H1 (cell line): ENCODE measurements at regions not wholly inside any gene's neighbourhood (a gene's known extent, or its start where the extent isn't known, plus 50 kb on each side); places are given as distances from the start of the nearest gene placed in this dataset.

Experiments
- CTCF ChIA-PET: fragments of 300-600 bp; sonication (Branson Sonifier 250); formaldehyde crosslinking; loops from one replicate; lab custom pipeline; 2021; ENCODE audit not compliant: partially characterized antibody; lab: Charles Lee
- POLR2A ChIA-PET: fragments of 300-600 bp; sonication (Branson Sonifier 250); formaldehyde crosslinking; loops from one replicate; lab custom pipeline; 2021; ENCODE audit warnings: inconsistent platforms; ENCODE audit not compliant: partially characterized antibody; lab: Charles Lee
- DNase-seq, 2 experiments: peaks; one replicate each; pipeline versions ENCODE4 v3.0.0 to v3.0.0-alpha.2; 2010 to 2022; ENCODE audit warnings: low spot score in 2 of 2, low read depth in 1 of 2, mixed read lengths in 1 of 2
- FAIRE-seq: peaks from 2 replicates; lab custom pipeline; 2011; peaks lifted over from hg19 to GRCh38; lab: Jason Lieb, UNC
- H2AFZ ChIP-seq: 2 replicates; pipeline ENCODE4 v1.8.1; 2012; ENCODE audit warnings: low read length, inconsistent platforms
- H2AK5ac ChIP-seq: 2 replicates; pipeline ENCODE4 v1.6.1; 2013; ENCODE audit warnings: low read depth, low read length
- H2BK120ac ChIP-seq: replicated peaks from 2 replicates; pipeline ENCODE3; 2013; ENCODE audit warnings: low read depth, low read length, inconsistent platforms
- H2BK12ac ChIP-seq: 2 replicates; pipeline ENCODE4 v1.6.1; 2013; ENCODE audit warnings: low read depth, low read length
- H2BK15ac ChIP-seq: 2 replicates; pipeline ENCODE4 v1.6.1; 2013; ENCODE audit warnings: low read length
- H2BK20ac ChIP-seq: 2 replicates; pipeline ENCODE4 v1.6.1; 2013; ENCODE audit warnings: low read length
- H2BK5ac ChIP-seq: 2 replicates; pipeline ENCODE4 v1.6.1; 2013; ENCODE audit warnings: low read depth, low read length
- H3K14ac ChIP-seq: 2 replicates; pipeline ENCODE4 v1.6.1; 2013; ENCODE audit warnings: inconsistent platforms; ENCODE audit not compliant: insufficient read length
- H3K18ac ChIP-seq: 2 replicates; pipeline ENCODE4 v1.6.1; 2013; ENCODE audit warnings: low read length; ENCODE audit errors: extremely low read depth
- H3K23ac ChIP-seq: 2 replicates; pipeline ENCODE4 v1.6.1; 2013; ENCODE audit warnings: inconsistent platforms; ENCODE audit not compliant: insufficient read length
- H3K23me2 ChIP-seq: 2 replicates; pipeline ENCODE4 v1.6.1; 2013; ENCODE audit warnings: low read depth, low read length
- H3K27ac ChIP-seq: 2 replicates; pipeline ENCODE4 v1.6.1; 2011; ENCODE audit warnings: low read depth, low read length, inconsistent platforms
- H3K27me3 ChIP-seq, 4 experiments: replicated peaks in 1 of 4; 1 replicate in 1 of 4; 2 replicates in 3 of 4; pipeline versions ENCODE4 v1.6.1 to v1.8.1; 2011 to 2013; ENCODE audit warnings: low read length in 3 of 4, mild to moderate bottlenecking in 3 of 4, inconsistent platforms in 2 of 4, mixed read lengths in 2 of 4, moderate library complexity in 1 of 4; ENCODE audit not compliant: control insufficient read depth in 3 of 4, insufficient read depth in 3 of 4; ENCODE audit errors: extremely low read depth in 1 of 4
- H3K36me3 ChIP-seq, 4 experiments: 2 replicates each; pipeline versions ENCODE4 v1.6.1 to v1.8.1; 2011 to 2013; ENCODE audit warnings: mild to moderate bottlenecking in 4 of 4, low read length in 3 of 4, moderate library complexity in 2 of 4, control low read depth in 1 of 4, inconsistent platforms in 1 of 4; ENCODE audit not compliant: insufficient read depth in 4 of 4, control insufficient read depth in 2 of 4
- H3K4ac ChIP-seq: replicated peaks from 2 replicates; pipeline ENCODE3; 2013; ENCODE audit warnings: low read length, low read depth, mixed read lengths, inconsistent platforms; ENCODE audit not compliant: insufficient read length
- H3K4me1 ChIP-seq, 4 experiments: replicated peaks in 1 of 4; 1 replicate in 1 of 4; 2 replicates in 3 of 4; pipeline versions ENCODE4 v1.6.1 to v1.8.1; 2011 to 2013; ENCODE audit warnings: low read length in 3 of 4, inconsistent platforms in 2 of 4, mixed read lengths in 1 of 4; ENCODE audit not compliant: insufficient read depth in 4 of 4, control insufficient read depth in 3 of 4
- H3K4me2 ChIP-seq, 2 experiments: 2 replicates each; pipeline versions ENCODE4 v1.6.1 to v1.8.1; 2011 to 2013; ENCODE audit warnings: low read depth in 2 of 2, low read length in 2 of 2, control low read depth in 1 of 2, inconsistent platforms in 1 of 2, mild to moderate bottlenecking in 1 of 2; ENCODE audit not compliant: insufficient read depth in 1 of 2
- H3K4me3 ChIP-seq, 4 experiments: fragments of 200-600, 300-600 bp in 1 of 4; sonication (generic), shearing (Covaris generic), sonication (Bioruptor Twin) in 1 of 4; 2 replicates each; pipeline versions ENCODE4 v1.5.1 to v1.8.1; 2011 to 2016; ENCODE audit warnings: low read length in 4 of 4, low read depth in 3 of 4, control low read depth in 2 of 4, inconsistent platforms in 2 of 4, mild to moderate bottlenecking in 2 of 4, mixed read lengths in 1 of 4, moderate library complexity in 1 of 4; ENCODE audit not compliant: insufficient read depth in 2 of 4; ENCODE audit errors: extremely low read depth in 1 of 4
- H3K56ac ChIP-seq: replicated peaks from 2 replicates; pipeline ENCODE3; 2013; ENCODE audit warnings: low read depth, mild to moderate bottlenecking, mixed read lengths, low read length, inconsistent platforms; ENCODE audit not compliant: insufficient read length
- H3K79me1 ChIP-seq: 2 replicates; pipeline ENCODE4 v1.6.1; 2013; ENCODE audit warnings: low read depth, low read length, control low read depth
- H3K79me2 ChIP-seq, 2 experiments: 2 replicates each; pipeline versions ENCODE4 v1.6.1 to v1.8.1; 2012 to 2013; ENCODE audit warnings: low read length in 2 of 2, mild to moderate bottlenecking in 2 of 2, inconsistent platforms in 1 of 2; ENCODE audit not compliant: insufficient read depth in 2 of 2, control insufficient read depth in 1 of 2
- H3K9ac ChIP-seq, 4 experiments: replicated peaks in 1 of 4; 1 replicate in 1 of 4; 2 replicates in 3 of 4; pipeline versions ENCODE4 v1.6.1 to v1.8.1; 2011 to 2013; ENCODE audit warnings: low read depth in 3 of 4, low read length in 3 of 4, control low read depth in 2 of 4, mild to moderate bottlenecking in 2 of 4, moderate library complexity in 2 of 4, inconsistent platforms in 1 of 4; ENCODE audit errors: extremely low read depth in 1 of 4
- H3K9me3 ChIP-seq, 2 experiments: 2 replicates each; pipeline versions ENCODE4 v1.6.1 to v1.8.1; 2012 to 2013; ENCODE audit warnings: mild to moderate bottlenecking in 2 of 2, moderate library complexity in 2 of 2, control low read depth in 1 of 2, inconsistent platforms in 1 of 2, low read depth in 1 of 2, low read length in 1 of 2, mixed read lengths in 1 of 2; ENCODE audit not compliant: insufficient read depth in 2 of 2
- H4K20me1 ChIP-seq, 2 experiments: replicated peaks in 1 of 2; 2 replicates each; pipeline versions ENCODE3 to v1.8.1; 2011 to 2013; ENCODE audit warnings: inconsistent platforms in 2 of 2, low read length in 2 of 2, mild to moderate bottlenecking in 1 of 2; ENCODE audit not compliant: insufficient read depth in 2 of 2, control insufficient read depth in 1 of 2
- H4K5ac ChIP-seq: 2 replicates; pipeline ENCODE4 v1.6.1; 2013; ENCODE audit warnings: low read length, low read depth, mixed read lengths, inconsistent platforms; ENCODE audit not compliant: insufficient read length
- H4K8ac ChIP-seq: 2 replicates; pipeline ENCODE4 v1.8.0; 2013; ENCODE audit warnings: mild to moderate bottlenecking, moderate library complexity, low read length, inconsistent platforms; ENCODE audit not compliant: insufficient read depth; ENCODE audit errors: extremely low read depth
- H4K91ac ChIP-seq: replicated peaks from 2 replicates; pipeline ENCODE3; 2013; ENCODE audit warnings: low read length, mixed read lengths, inconsistent platforms; ENCODE audit not compliant: insufficient read length
- CBX5 ChIP-seq: fragments of 300-800, 300-1000 bp; sonication (generic); IDR thresholded peaks from 2 replicates; pipeline ENCODE4 v1.7.1; 2016; ENCODE audit warnings: antibody characterized with exemption, low read length, low read depth
- CHD1 ChIP-seq: IDR thresholded peaks from 2 replicates; pipeline ENCODE4 v1.6.1; 2012; ENCODE audit warnings: low read depth, low read length, improper control_type of control experiment
- CHD2 ChIP-seq: IDR thresholded peaks from 2 replicates; pipeline ENCODE4 v1.6.1; 2012; ENCODE audit warnings: low read length, improper control_type of control experiment
- NANOG ChIP-seq: IDR thresholded peaks from 2 replicates; pipeline ENCODE4 v1.6.1; 2011; ENCODE audit warnings: low read length, low read depth, mild to moderate bottlenecking, inconsistent platforms; ENCODE audit not compliant: insufficient read depth, poor library complexity, severe bottlenecking
- SIX5 ChIP-seq: IDR thresholded peaks from 2 replicates; pipeline ENCODE4 v1.6.1; 2011; ENCODE audit warnings: mild to moderate bottlenecking, low read depth, low read length
- SP1 ChIP-seq: IDR thresholded peaks from 2 replicates; pipeline ENCODE4 v1.6.1; 2011; ENCODE audit warnings: low read depth, low read length
- SP2 ChIP-seq: IDR thresholded peaks from 2 replicates; pipeline ENCODE4 v1.6.1; 2012; ENCODE audit warnings: mild to moderate bottlenecking, low read length, inconsistent platforms
- TAF1 ChIP-seq: IDR thresholded peaks from 2 replicates; pipeline ENCODE4 v1.6.1; 2011; ENCODE audit warnings: mild to moderate bottlenecking, low read depth, low read length
- WGBS, 2 experiments: shearing (Covaris generic) in 1 of 2; methylation state at CpG; one replicate each; pipeline versions ENCODE4 v1.1.6 to v1.1.7; 2013 to 2015; ENCODE audit warnings: low lambda C conversion rate in 2 of 2, mixed read lengths in 2 of 2, inconsistent platforms in 1 of 2, low coverage in 1 of 2, missing lambda C conversion rate in 1 of 2; ENCODE audit not compliant: insufficient replicate concordance in 2 of 2, insufficient coverage in 1 of 2, insufficient read length in 1 of 2; ENCODE audit errors: extremely low coverage in 1 of 2, missing lambda C conversion rate in 1 of 2; 5-methylcytosine and 5-hydroxymethylcytosine counted together

- FAIRE-seq (no peak), DNase-seq (no peak)
- H3K4me2 ChIP-seq = no peak overlapping the region
- no peak overlapping the region for H2BK120ac ChIP-seq
- no peak overlapping the region for H2BK12ac ChIP-seq
- no peaks in the 10 kb centered on the region for H4K20me1 ChIP-seq
- no peak overlapping the region for H3K4ac ChIP-seq
- H3K4me3 ChIP-seq = no peak overlapping the region
- no peak overlapping the region for H3K9ac ChIP-seq
- H4K91ac ChIP-seq = no peak overlapping the region
- H3K27ac ChIP-seq = no peak overlapping the region
- no peak overlapping the region for H2AK5ac ChIP-seq
- no peaks in the 10 kb centered on the region for H3K23me2 ChIP-seq
- H3K23ac ChIP-seq = no peak overlapping the region
- ChIA-PET POLR2A (no interaction called here), CTCF (interaction anchor here (0.9 kb wide), 1 partner anchor 19 kb away, joined by 3 read pairs; no protein-coding TSS in a partner anchor)
- no peaks in the 10 kb centered on the region for H3K79me2 ChIP-seq
- no peak overlapping the region for H2AFZ ChIP-seq
- no peaks in the 10 kb centered on the region for H3K36me3 ChIP-seq
- H3K9me3 ChIP-seq = no peaks in the 10 kb centered on the region
- H3K18ac ChIP-seq = no peak overlapping the region
- no peaks in the 10 kb centered on the region for H3K4me1 ChIP-seq
- 95% methylated on average over 3 of the region's 3 CpGs; no CpG with 5 or more reads in 1 of the 2 experiments for WGBS, 2 experiments
- H3K27me3 ChIP-seq = no peaks in the 10 kb centered on the region
- no peak overlapping the region for H2BK15ac ChIP-seq
- TF ChIP-seq SIX5 (no peak), CHD1 (no peak), CHD2 (no peak), CBX5 (no peak), SP1 (no peak), NANOG (no peak), SP2 (no peak), TAF1 (no peak)
- H4K8ac ChIP-seq = no peak overlapping the region
- no peak overlapping the region for H2BK5ac ChIP-seq
- H3K56ac ChIP-seq = no peak overlapping the region
- H3K79me1 ChIP-seq = no peaks in the 10 kb centered on the region
- no peak overlapping the region for H2BK20ac ChIP-seq
- no peak overlapping the region for H3K14ac ChIP-seq
- H4K5ac ChIP-seq = no peak overlapping the region
These were observed 140.9 kb downstream of the MZT1 start for GRCh38 chr13:72586518-72586917.
